ENCODE measurements at regions not wholly inside any gene's neighbourhood (a gene's known extent, or its start where the extent isn't known, plus 50 kb on each side); places are given as distances from the start of the nearest gene placed in this dataset.

GRCh38 chr14:101365329-101366158 is 195.8 kb upstream of the DIO3 start:
- DNase-seq (ENCODE audit: extremely low read depth, insufficient read length), result no peak
- TF ChIP-seq CTCF (IDR thresholded peaks at IDR 0.05; ENCODE audit: insufficient read depth, low read length, poor library complexity, severe bottlenecking), result no peak

GRCh38 chr14:101367421-101368261 is 193.7 kb upstream of the DIO3 start:
- H3K4me3 ChIP-seq (replicated peaks; ENCODE audit: low read depth, low read length), result no peak overlapping the region

More at GRCh38 chr14:101365329-101366158, 195.8 kb upstream of the DIO3 start:
- Histone ChIP-seq H3K36me3 (ENCODE audit: control insufficient read depth, insufficient read depth, low read length) (no peaks in the 10 kb centered on the region), H3K27me3 (replicated peaks; ENCODE audit: control insufficient read depth, insufficient read depth, low read length) (no peaks in the 10 kb centered on the region), H3K4me3 (replicated peaks; ENCODE audit: low read depth, low read length) (no peak overlapping the region)

GRCh38 chr14:101368629-101369028 is 192.7 kb upstream of the DIO3 start:
- Histone ChIP-seq H3K36me3 (ENCODE audit: control insufficient read depth, insufficient read depth, low read length) (no peaks in the 10 kb centered on the region), H3K27me3 (replicated peaks; ENCODE audit: control insufficient read depth, insufficient read depth, low read length) (no peaks in the 10 kb centered on the region), H3K4me3 (replicated peaks; ENCODE audit: low read depth, low read length) (no peak overlapping the region)
- DNase-seq (ENCODE audit: extremely low read depth, insufficient read length), result no peak
- TF ChIP-seq CTCF (IDR thresholded peaks at IDR 0.05; ENCODE audit: insufficient read depth, low read length, poor library complexity, severe bottlenecking), result no peak

More at GRCh38 chr14:101367421-101368261, 193.7 kb upstream of the DIO3 start:
- H3K36me3 ChIP-seq (ENCODE audit: control insufficient read depth, insufficient read depth, low read length), result no peaks in the 10 kb centered on the region
- H3K27me3 ChIP-seq (replicated peaks; ENCODE audit: control insufficient read depth, insufficient read depth, low read length), result no peaks in the 10 kb centered on the region
- no peak for DNase-seq (ENCODE audit: extremely low read depth, insufficient read length)
- TF ChIP-seq CTCF (IDR thresholded peaks at IDR 0.05; ENCODE audit: insufficient read depth, low read length, poor library complexity, severe bottlenecking), result no peak

- Histone ChIP-seq H3K4me3 (replicated peaks; ENCODE audit: low read depth, low read length) (no peak overlapping the region), H3K27me3 (replicated peaks; ENCODE audit: control insufficient read depth, insufficient read depth, low read length) (no peaks in the 10 kb centered on the region), H3K36me3 (ENCODE audit: control insufficient read depth, insufficient read depth, low read length) (no peaks in the 10 kb centered on the region)
- no peak for TF ChIP-seq CTCF (IDR thresholded peaks at IDR 0.05; ENCODE audit: insufficient read depth, low read length, poor library complexity, severe bottlenecking)
- no peak for DNase-seq (ENCODE audit: extremely low read depth, insufficient read length)
These were observed 191.9 kb upstream of the DIO3 start for GRCh38 chr14:101369194-101369915.

- H3K27me3 ChIP-seq (replicated peaks; ENCODE audit: control insufficient read depth, insufficient read depth, low read length), result no peaks in the 10 kb centered on the region
- no peak for DNase-seq (ENCODE audit: extremely low read depth, insufficient read length)
- no peak for TF ChIP-seq CTCF (IDR thresholded peaks at IDR 0.05; ENCODE audit: insufficient read depth, low read length, poor library complexity, severe bottlenecking)
- H3K36me3 ChIP-seq (ENCODE audit: control insufficient read depth, insufficient read depth, low read length), result no peaks in the 10 kb centered on the region
- H3K4me3 ChIP-seq (replicated peaks; ENCODE audit: low read depth, low read length), result no peak overlapping the region
These were observed 191.2 kb upstream of the DIO3 start for GRCh38 chr14:101369916-101370592.
